ENCODE measurements at regions not wholly inside any gene's neighbourhood (a gene's known extent, or its start where the extent isn't known, plus 50 kb on each side); places are given as distances from the start of the nearest gene placed in this dataset.

- no peak for TF ChIP-seq POLR2A (IDR thresholded peaks at IDR 0.05; ENCODE audit: control extremely low read depth in 1 of 2, low read depth in 2 of 2, low read length in 2 of 2)
- TF ChIP-seq YY1 (IDR thresholded peaks at IDR 0.05; ENCODE audit: low read depth, low read length), result no peak
- TF ChIP-seq POLR2AphosphoS5 (IDR thresholded peaks at IDR 0.05; ENCODE audit: low read depth, low read length), result no peak
- no peak for TF ChIP-seq SRF (IDR thresholded peaks at IDR 0.05; ENCODE audit: low read depth, low read length)
- no peak for TF ChIP-seq CTCF (IDR thresholded peaks at IDR 0.05; ENCODE audit: control extremely low read depth in 1 of 3, insufficient read depth in 1 of 3, low read depth in 1 of 3, low read length in 3 of 3)
- no peak for TF ChIP-seq FOSL1 (IDR thresholded peaks at IDR 0.05; ENCODE audit: insufficient read depth, low read depth, low read length)
- TF ChIP-seq EP300 (IDR thresholded peaks at IDR 0.05; ENCODE audit: borderline replicate concordance in 1 of 2, low read depth in 2 of 2, low read length in 2 of 2), result no peak
- no peak for TF ChIP-seq GTF2F1 (IDR thresholded peaks at IDR 0.05; ENCODE audit: borderline replicate concordance, low read depth, low read length)
- no peak for TF ChIP-seq ZNF274 (IDR thresholded peaks at IDR 0.05; ENCODE audit: borderline replicate concordance, extremely low read depth, low read length)
- no peak for TF ChIP-seq HDAC2 (IDR thresholded peaks at IDR 0.05; ENCODE audit: borderline replicate concordance in 1 of 2, low read depth in 2 of 2, low read length in 2 of 2)
- TF ChIP-seq NANOG (IDR thresholded peaks at IDR 0.05; ENCODE audit: insufficient read depth, low read depth, low read length, poor library complexity, severe bottlenecking), result no peak
- no peak for TF ChIP-seq CHD2 (IDR thresholded peaks at IDR 0.05; ENCODE audit: low read length)
- TF ChIP-seq RBBP5 (IDR thresholded peaks at IDR 0.05; ENCODE audit: borderline replicate concordance, low read depth, low read length), result no peak
Measured at GRCh38 chr5:171580502-171581265, 161.2 kb downstream of the FGF18 start.

Measured in H1 (cell line).